Activated CD8-positive, alpha-beta T cell treated with anti-CD3 and anti-CD28 coated beads for 36 hours (primary cell): ENCODE measurements at regions not wholly inside any gene's neighbourhood (a gene's known extent, or its start where the extent isn't known, plus 50 kb on each side); places are given as distances from the start of the nearest gene placed in this dataset.
"Not testable (repeated sequence)": the region's sequence is repeated elsewhere in the genome, so short reads cannot be mapped to it uniquely, and the experiment has no call there.

Source experiments
- ATAC-seq: fragments of 200-7000 bp; cut with Tn5 transposase; one replicate; pipeline ENCODE4 v1.10.0; 2021; ENCODE audit warnings: mild to moderate bottlenecking, moderate library complexity
- CTCF ChIA-PET: fragments of 350-600 bp; sonication (Branson Sonifier 250); formaldehyde crosslinking; loops from one replicate; lab custom pipeline; 2021; ENCODE audit warnings: antibody characterized with exemption; lab: Charles Lee
- POLR2A ChIA-PET: fragments of 350-600 bp; sonication (Branson Sonifier 250); formaldehyde crosslinking; loops from one replicate; lab custom pipeline; 2021; ENCODE audit warnings: antibody characterized with exemption; lab: Charles Lee
- DNase-seq: peaks from one replicate; pipeline ENCODE4 v3.0.0-alpha.2; 2020
- H3K27ac Mint-ChIP-seq: one replicate; pipeline ENCODE4 v1.8.0; 2021; ENCODE audit warnings: mild to moderate bottlenecking, mixed read lengths
- H3K27me3 Mint-ChIP-seq: one replicate; pipeline ENCODE4 v1.8.0; 2021; ENCODE audit warnings: mixed read lengths
- H3K36me3 Mint-ChIP-seq: one replicate; pipeline ENCODE4 v1.8.0; 2021; ENCODE audit warnings: low read depth, mixed read lengths
- H3K4me1 Mint-ChIP-seq: one replicate; pipeline ENCODE4 v1.8.0; 2021; ENCODE audit warnings: low read depth, mixed read lengths
- H3K4me3 Mint-ChIP-seq: one replicate; pipeline ENCODE4 v1.8.0; 2021; ENCODE audit warnings: mild to moderate bottlenecking, moderate library complexity, mixed read lengths
- H3K9me3 Mint-ChIP-seq: one replicate; pipeline ENCODE4 v1.8.0; 2021; ENCODE audit warnings: mixed read lengths
- CTCF ChIP-seq: fragments of 200-600 bp; IDR thresholded peaks from one replicate; pipeline ENCODE4 v1.8.0; 2022; ENCODE audit warnings: antibody characterized with exemption, mild to moderate bottlenecking
- intact Hi-C: fragments of 100-400 bp; cut with micrococcal nuclease; formaldehyde crosslinking; loops from one replicate; pipeline ENCODE4 v1.10.0; 2022

GRCh38 chr22:25495285-25495684 lies 69.2 kb upstream of the GRK3 start:
- no peak overlapping the region for H3K4me3 Mint-ChIP-seq
- intact Hi-C loops = no loop called here

DNA sequence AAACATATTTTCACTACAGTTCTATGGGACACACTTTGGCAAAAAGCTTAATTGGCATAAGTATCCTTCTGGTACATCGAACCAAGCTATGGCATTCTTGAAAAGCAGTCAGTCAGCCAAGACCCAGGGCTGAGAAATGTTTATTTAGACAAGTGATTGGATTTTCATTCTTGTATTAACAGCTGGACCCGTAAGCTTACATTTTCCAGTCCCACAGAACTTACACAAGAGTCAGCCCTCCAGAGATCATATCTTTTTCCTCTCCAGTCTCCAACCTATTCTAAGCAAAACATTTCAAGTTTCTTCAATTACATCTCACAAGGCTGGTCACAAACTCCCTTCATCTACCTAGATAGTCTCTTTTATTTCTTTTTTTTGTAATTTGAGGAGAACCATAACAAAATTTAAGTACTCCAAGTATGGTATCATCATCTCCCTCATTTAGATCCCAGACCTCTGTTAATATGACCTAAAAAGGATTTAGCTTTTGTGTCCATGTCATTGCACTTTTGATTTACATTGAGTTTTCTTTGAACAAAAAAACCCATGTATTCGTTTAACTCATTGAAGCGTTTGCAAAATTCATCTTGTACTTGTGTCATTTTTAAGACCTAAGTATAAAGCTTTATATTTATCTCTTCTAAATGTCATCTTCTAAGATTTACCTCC lies 67.9 kb upstream of the GRK3 start:
- Mint-ChIP-seq H3K9me3 (no peaks in the 10 kb centered on the region), H3K27me3 (no peaks in the 10 kb centered on the region), H3K27ac (no peak overlapping the region), H3K4me1 (peaks cover 8% of the 10 kb centered on the region), H3K4me3 (no peak overlapping the region), H3K36me3 (peaks cover 14% of the 10 kb centered on the region)
- ChIA-PET POLR2A (interaction anchor here (0.5 kb wide), 1 partner anchor 51 kb away, joined by 3 read pairs; no protein-coding TSS in a partner anchor), CTCF (interaction anchor here (1.0 to 1.1 kb wide), 2 partner anchors 47 to 230 kb away, joined by 3 read pairs; no protein-coding TSS in a partner anchor)
- DNase-seq (no peak), ATAC-seq (no peak)
- intact Hi-C loops = no loop called here
- no peak for TF ChIP-seq CTCF

More at GRCh38 chr22:25495285-25495684, 69.2 kb upstream of the GRK3 start:
- TF ChIP-seq CTCF = no peak
- H3K4me1 Mint-ChIP-seq = peaks cover 6% of the 10 kb centered on the region
- H3K36me3 Mint-ChIP-seq = peaks cover 21% of the 10 kb centered on the region
- no peaks in the 10 kb centered on the region for H3K27me3 Mint-ChIP-seq
- H3K27ac Mint-ChIP-seq = no peak overlapping the region
- ChIA-PET CTCF (interaction anchor here (1.1 to 1.3 kb wide), 2 partner anchors 32 to 231 kb away, joined by 3 read pairs; no protein-coding TSS in a partner anchor), POLR2A (no interaction called here)
- H3K9me3 Mint-ChIP-seq = no peaks in the 10 kb centered on the region
- ATAC-seq = no peak
- DNase-seq = no peak

GRCh38 chr22:25497181-25497641 lies 67.3 kb upstream of the GRK3 start:
- Mint-ChIP-seq H3K9me3 (no peaks in the 10 kb centered on the region), H3K4me3 (no peak overlapping the region), H3K27ac (no peak overlapping the region), H3K4me1 (peaks cover 8% of the 10 kb centered on the region), H3K27me3 (no peaks in the 10 kb centered on the region), H3K36me3 (peaks cover 13% of the 10 kb centered on the region)
- no peak for ATAC-seq
- intact Hi-C loops = no loop called here
- TF ChIP-seq CTCF = no peak
- ChIA-PET POLR2A (no interaction called here), CTCF (no interaction called here)
- no peak for DNase-seq

DNA sequence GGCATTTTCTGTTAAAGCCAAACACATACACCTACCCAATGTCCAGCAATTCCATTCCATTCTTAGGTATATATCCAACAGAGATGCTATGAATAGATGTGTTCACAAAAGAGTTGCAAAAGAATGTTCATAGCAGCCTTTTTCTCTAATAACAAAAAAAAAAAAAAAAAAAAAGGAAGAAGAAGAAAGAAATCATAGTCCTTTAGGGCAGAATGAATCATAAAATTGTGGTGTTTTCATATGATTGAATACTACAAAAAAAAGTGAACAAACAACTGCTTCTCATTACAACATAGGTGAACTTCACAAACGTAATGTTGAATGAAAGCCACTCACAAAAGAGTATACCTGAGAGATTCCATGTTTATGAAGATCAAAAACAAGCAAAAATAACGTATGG lies 66.8 kb upstream of the GRK3 start:
- peaks cover 8% of the 10 kb centered on the region for H3K4me1 Mint-ChIP-seq

DNA sequence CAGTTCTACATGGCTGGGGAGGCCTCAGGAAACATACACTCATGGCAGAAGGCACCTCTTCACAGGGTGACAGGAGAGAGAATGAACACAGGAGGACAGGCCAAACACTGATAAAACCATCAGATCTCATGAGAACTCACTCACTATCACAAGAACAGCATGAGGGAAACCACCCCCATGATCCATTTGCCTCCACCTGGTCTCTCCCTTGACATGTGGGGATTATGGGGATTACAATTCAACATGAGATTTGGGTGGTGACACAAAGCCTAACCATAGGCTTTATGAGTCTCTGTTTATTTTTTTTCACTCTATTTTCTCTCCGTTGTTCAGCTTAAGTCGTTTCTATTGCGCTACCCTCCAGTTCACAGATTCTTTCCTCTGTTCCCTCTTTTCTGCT lies 63.8 kb upstream of the GRK3 start:
- DNase-seq, H3K4me3 Mint-ChIP-seq, H3K36me3 Mint-ChIP-seq, H3K27ac Mint-ChIP-seq, intact Hi-C loops, H3K27me3 Mint-ChIP-seq, ATAC-seq, H3K4me1 Mint-ChIP-seq, H3K9me3 Mint-ChIP-seq: not testable (repeated sequence)
- CTCF ChIA-PET = interaction anchor here (0.7 kb wide), 1 partner anchor 23 kb away, joined by 4 read pairs; no protein-coding TSS in a partner anchor
- POLR2A ChIA-PET = interaction anchor here (0.6 to 0.8 kb wide), 2 partner anchors 12 to 725 kb away, joined by 3 to 4 read pairs; no protein-coding TSS in a partner anchor

More for the DNA sequence above, 66.8 kb upstream of the GRK3 start:
- intact Hi-C loops = no loop called here
- peaks cover 13% of the 10 kb centered on the region for H3K36me3 Mint-ChIP-seq
- H3K27me3 Mint-ChIP-seq = no peaks in the 10 kb centered on the region
- ChIA-PET POLR2A (no interaction called here), CTCF (interaction anchor here (0.9 kb wide), 1 partner anchor 46 kb away, joined by 3 read pairs; no protein-coding TSS in a partner anchor)
- H3K4me3 Mint-ChIP-seq = no peak overlapping the region
- TF ChIP-seq CTCF = no peak
- ATAC-seq = no peak
- no peak overlapping the region for H3K27ac Mint-ChIP-seq
- no peaks in the 10 kb centered on the region for H3K9me3 Mint-ChIP-seq
- DNase-seq = no peak

GRCh38 chr22:25504017-25504416 lies 60.5 kb upstream of the GRK3 start:
- H3K4me1 Mint-ChIP-seq, intact Hi-C loops, H3K27ac Mint-ChIP-seq, POLR2A ChIA-PET, ATAC-seq, H3K27me3 Mint-ChIP-seq, CTCF ChIA-PET, H3K4me3 Mint-ChIP-seq, DNase-seq, H3K9me3 Mint-ChIP-seq, H3K36me3 Mint-ChIP-seq: not testable (repeated sequence)
